ENCODE measurements at regions not wholly inside any gene's neighbourhood (a gene's known extent, or its start where the extent isn't known, plus 50 kb on each side); places are given as distances from the start of the nearest gene placed in this dataset.

DNA sequence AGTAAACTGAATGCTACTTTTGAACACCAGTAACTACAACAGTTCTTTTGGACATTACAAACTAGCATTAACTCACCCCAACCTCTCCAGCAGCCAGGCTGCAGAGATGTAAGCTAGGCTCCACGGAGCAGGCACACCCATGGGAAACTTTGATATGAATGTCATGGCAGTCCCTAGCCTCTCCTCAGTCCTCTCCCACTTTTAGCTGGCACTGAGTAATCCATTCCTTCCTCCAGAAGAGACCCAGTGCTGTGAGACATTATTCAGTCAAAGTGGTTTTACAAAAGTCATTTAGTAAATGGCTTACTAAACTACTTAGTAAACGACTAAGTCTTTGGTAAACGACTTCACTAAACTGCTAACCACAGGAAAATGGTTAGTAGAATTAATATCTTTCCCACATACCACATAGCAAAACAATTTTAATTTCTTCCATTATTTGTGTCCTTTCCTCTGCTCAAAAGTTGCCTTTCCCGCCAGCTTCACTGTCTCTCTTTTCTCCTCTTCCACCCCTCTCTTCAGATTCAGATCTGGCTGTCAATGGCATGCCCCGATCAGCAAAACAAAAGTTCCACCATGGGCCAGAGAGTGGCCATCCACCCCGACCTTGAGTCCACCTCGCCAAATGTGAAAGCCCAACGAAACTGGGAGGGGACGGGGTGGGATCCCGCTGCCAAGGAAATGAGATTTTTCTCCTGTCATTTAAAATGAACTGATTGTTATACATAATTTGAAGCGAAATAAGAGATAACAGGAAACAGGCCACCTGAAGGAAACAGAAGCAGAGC, 67.5 kb upstream of the TJP1 start:
- TF ChIP-seq, protein P1, sequence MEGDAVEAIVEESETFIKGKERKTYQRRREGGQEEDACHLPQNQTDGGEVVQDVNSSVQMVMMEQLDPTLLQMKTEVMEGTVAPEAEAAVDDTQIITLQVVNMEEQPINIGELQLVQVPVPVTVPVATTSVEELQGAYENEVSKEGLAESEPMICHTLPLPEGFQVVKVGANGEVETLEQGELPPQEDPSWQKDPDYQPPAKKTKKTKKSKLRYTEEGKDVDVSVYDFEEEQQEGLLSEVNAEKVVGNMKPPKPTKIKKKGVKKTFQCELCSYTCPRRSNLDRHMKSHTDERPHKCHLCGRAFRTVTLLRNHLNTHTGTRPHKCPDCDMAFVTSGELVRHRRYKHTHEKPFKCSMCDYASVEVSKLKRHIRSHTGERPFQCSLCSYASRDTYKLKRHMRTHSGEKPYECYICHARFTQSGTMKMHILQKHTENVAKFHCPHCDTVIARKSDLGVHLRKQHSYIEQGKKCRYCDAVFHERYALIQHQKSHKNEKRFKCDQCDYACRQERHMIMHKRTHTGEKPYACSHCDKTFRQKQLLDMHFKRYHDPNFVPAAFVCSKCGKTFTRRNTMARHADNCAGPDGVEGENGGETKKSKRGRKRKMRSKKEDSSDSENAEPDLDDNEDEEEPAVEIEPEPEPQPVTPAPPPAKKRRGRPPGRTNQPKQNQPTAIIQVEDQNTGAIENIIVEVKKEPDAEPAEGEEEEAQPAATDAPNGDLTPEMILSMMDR (IDR thresholded peaks at IDR 0.05; ENCODE audit: poor library complexity): no peak
- no peak for TF ChIP-seq EZH2 (IDR thresholded peaks at IDR 0.05; ENCODE audit: borderline replicate concordance)

Data from hepatocyte (in vitro differentiated cells).